GM19023 (cell line): ENCODE measurements at regions not wholly inside any gene's neighbourhood (a gene's known extent, or its start where the extent isn't known, plus 50 kb on each side); places are given as distances from the start of the nearest gene placed in this dataset.
"Not testable (repeated sequence)": the region's sequence is repeated elsewhere in the genome, so short reads cannot be mapped to it uniquely, and the experiment has no call there.

ENCODE experiments used
- ATAC-seq: cut with Tn5 transposase; IDR thresholded peaks from one replicate; pipeline ENCODE4 v1.9.1; 2021; ENCODE audit warnings: mild to moderate bottlenecking, moderate library complexity; ENCODE audit not compliant: unreplicated experiment

DNA sequence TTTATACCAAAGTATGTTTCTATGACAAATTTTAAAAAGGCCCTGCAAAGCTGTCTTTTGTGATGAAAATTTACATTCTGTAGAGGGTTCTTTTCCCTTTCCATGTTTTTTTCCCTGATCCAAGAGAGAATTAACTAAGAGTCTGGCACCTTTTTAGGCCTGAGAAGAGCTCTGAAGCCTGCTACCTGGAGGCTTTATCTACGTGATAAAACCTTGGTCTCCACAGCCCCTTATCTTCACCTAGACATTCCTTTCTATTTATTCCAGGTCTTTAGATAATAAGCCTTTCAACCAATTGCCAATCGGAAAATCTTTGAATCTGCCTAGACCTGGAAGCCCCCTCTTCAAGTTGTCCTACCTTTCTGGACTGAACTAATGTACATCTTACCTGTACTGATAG, 774.1 kb upstream of the LRRTM1 start:
- no peak for ATAC-seq

DNA sequence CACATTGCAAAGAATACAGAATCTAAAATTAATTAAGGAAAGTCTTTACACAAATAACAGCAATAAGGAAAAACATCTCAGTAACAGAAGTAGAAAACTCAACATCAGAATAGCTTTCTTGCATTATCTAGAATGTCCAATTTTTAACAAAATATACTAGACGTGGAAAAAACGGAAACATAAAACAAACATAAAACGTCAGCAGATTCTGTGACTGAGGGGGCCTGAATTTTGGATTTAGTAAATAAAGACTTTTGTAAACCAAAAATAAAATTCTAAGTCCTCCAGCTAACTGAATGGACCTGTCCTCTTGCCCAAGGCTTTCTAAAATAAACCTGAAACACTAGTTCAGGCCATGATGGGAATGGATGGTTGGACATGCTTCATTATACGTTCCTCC, 773.5 kb upstream of the LRRTM1 start:
- no peak for ATAC-seq

DNA sequence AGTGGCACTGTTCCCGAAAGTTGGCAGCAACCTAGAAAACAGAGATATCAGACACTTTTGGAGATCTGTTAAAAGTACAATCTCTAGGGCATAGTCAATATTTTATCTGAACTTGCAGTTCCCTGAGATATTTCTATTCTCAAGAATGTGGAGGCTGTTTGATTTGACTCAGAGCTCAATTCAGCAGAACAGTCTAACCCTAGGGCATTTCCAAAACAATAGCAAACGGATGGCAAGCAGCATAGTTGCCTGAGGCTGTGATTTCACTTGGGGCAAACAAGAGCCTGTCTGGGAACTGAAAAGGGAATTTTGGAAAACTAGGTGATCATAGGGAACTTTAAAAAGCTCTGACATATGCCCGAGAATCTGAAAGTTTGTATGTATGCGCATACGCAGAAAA, 772.8 kb upstream of the LRRTM1 start:
- no peak for ATAC-seq

DNA sequence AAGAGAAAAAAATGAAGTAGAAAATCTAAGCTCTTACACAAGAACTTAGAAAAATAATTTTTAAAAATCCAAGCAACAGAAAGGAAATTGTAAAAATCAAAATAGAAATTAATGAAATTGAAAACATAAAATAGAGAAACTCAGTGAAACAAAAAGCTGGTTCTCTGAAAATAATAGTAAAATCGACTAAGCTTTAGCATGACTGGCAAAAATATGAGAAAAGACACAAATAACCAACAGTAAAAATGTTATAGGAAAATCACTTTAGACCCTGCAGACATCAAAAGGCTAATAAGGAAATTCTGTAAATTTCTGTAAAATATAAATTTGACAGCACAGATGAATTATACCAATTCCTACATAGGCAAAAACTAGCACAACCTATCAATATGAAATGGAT, 768.9 kb upstream of the LRRTM1 start:
- ATAC-seq, result no peak

DNA sequence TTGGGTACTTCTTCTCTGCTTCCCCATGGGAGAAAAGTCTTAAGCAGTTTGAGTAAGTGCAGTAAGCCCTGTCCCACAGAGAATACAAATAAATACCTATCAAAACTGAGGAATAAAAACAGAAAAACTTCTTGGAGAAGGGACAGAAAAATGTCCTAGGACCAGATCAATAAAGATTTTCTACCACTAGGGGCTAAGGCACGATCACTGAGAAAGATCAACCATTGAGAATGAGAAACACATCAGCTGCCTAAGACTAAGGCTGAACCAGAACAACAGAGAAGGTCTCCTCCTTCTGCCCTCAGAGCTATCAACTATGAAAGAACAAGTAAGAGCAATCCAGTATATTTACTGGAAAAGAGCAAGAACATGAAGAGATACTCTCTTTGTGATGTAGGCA, 763.6 kb upstream of the LRRTM1 start:
- no peak for ATAC-seq

DNA sequence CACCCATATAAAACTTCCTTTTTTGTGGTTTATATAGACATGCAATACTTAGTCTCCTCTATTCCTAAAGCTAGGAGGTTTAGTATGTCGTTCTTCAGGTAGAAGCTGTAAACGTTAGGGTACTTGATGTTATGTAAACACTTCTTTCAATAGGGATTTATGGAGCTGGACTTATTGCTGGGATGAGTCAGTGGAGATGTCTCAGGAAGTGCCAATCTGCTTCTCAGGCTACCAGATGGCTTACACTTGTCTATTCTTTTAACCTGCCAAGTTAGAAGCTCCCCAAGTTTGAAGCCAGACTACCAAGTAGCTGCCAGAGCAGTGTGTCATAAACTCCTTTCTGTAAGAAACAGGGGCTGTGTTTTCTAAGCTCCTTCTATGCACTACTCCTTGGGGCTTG, 756.5 kb upstream of the LRRTM1 start:
- ATAC-seq, result no peak

DNA sequence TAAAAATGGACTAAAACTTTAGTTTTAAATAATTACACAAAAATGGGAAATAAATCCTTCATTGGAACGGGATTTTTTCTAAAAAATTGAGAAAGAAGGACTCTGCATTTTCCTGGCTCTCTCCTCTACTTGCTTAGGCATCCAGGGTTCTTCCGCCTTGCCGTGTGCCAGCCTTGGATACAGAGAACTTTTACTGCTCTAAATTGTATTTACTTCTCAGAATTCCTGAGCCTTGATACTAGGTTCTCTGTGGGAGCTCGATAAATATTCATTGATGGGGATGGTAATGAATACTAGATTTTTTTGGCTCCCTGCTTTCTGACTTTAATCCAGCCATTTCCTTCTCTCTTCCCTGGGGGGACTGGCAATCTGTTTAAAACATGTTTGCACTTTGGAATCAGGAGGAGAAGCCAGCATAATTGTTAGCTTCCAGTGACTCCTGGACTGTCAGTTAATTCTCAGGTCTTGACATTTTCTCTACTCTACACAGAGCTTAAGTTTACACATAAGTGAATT, 746.1 kb upstream of the LRRTM1 start:
- no peak for ATAC-seq

DNA sequence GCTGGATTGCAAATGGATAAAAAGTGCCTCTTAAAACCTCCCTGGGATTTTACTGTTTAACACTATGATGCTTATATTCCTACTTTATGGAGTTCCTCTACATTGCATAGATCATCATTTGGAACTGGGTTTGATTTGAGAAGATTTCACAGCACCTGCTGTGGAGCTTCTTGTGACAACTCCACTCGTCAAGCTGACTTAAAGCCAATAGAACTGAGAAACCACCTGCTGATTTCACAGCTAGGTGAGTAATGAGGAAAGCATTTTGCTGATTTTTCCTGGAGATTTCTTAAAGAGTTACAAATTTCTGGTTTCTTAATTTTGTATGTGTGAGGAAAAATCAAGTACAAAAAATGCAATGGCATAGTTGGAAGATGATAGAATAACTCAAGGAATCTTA, 739.1 kb upstream of the LRRTM1 start:
- no peak for ATAC-seq

DNA sequence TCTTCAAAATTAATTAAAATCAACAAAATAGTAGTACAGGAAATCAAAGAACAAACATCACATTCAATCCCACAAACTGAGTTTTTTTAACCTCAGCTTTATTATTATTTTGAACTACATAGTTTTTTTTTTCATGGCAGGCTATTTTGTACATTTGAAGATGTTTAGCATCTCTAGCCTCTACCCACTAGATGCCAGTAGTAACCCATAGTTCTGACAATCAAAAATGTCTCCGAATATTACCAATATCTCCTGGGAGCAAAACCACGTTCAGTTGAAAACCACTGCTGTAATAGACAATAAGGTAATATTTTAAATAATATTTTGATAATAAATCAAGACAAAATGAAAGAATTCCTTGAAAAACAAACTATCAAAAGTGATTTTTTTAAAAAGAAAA, 702.6 kb upstream of the LRRTM1 start:
- no peak for ATAC-seq

DNA sequence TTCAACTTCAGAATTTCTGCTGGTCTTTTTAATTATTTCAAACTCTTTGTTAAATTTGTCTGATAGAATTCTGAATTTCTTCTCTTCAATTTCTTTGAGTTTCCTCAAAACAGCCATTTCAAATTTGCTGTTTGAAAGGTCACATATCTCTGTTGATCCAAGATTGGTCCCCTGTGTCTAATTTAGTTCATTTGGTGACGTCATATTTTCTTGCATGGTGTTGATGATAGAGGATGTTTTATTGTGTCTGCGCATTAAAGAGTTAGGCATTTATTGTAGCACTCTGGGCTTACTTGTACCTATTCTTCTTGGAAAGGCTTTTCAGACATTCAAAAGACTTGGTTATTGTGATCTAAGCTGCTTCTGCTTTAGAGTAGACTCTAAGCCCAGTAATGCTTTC, 698.4 kb upstream of the LRRTM1 start:
- ATAC-seq, result no peak

DNA sequence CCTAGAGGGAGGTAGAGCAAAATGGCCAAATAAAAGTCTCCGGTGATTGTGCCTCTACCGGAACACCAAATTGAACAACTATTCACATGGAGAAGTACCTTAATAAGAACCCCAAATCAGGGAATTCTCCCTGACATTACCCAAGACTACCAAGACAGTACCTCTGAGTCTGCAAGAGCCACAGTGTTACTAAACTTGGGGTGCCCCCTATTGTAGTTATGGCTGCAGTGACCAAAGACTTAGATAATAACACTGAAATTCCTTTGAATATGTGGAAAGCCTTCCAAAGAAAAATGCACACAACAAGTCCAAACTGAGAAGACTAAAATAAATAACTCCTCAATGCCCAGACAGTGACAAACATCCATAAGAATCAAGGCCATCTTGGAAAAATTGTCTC, 682.9 kb upstream of the LRRTM1 start:
- no peak for ATAC-seq

DNA sequence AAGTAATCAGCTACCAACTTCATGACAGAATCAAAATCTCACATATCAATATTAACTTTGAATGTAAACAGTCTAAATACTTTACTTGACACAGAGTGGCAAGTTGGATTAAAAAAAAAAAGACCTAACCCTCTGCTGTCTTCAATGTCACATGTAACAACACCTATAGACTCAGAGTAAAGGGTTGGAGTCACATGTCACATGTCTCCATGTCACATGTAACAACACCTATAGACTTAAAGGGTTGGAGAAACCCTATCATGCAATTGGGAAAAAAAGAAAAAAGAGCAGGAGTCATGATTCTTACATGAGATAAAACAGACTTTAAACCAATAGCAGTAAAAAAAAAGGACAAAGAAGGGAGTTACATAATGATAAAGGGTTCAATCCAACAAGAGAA, 665.3 kb upstream of the LRRTM1 start:
- no peak for ATAC-seq

DNA sequence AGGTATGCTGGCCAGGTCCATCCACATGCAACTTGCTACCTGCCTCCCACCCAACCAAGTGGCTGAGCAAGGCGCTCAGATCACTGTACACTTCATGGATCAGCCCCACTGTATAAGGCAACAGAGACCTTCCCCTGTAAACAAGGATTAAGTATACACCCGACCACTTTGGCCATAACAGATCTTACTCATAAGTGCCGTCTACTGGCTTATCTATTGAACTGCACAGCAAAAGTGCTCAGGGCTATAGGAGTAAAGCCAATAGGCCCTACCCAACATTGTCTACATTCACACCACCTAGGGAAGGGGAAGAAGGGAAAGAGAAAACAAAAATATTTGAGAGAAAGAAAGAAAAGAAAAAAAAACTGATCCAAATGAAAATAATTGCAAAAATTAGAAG, 663.9 kb upstream of the LRRTM1 start:
- no peak for ATAC-seq

DNA sequence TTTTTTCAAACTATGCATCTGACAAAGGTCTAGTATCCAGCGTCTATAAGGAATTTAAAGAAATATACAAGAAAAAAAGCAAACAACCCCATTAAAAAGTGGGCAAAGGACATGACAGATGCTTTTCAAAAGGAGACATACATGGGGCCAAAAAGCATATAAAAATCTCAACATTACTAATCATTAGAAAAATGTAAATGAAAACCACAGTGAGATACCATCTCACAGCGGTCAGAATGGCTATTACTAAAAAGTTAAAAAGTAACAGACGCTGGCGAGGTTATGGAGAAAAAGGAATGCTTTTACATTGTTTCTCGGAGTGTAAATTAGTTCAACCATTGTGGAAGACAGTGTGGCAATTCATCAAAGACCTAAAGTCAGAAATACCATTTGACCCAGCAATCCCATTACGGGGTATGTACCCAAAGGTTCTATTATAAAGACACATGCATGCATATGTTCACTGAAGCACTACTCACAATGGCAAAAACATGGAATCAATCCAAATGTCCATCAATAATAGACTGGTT, 643.1 kb upstream of the LRRTM1 start:
- no peak for ATAC-seq

DNA sequence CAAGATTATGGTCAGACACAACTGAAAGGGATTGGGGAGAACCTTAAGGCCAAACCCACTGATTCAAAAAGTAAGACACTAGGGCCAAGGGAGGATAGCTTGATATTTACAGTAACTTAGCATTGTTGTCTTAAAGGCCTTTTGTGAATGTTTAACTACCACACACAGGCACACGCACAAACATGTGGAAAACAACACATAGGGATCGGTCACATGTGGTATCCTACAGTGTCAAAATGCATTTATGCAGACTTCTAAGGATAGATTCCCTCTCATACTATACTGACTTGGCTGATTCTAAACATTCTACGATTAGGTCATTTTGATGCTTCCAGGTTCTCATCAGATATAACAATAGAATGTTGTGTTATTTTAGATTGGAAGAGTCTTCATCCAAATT, 638.9 kb upstream of the LRRTM1 start:
- ATAC-seq, result no peak

DNA sequence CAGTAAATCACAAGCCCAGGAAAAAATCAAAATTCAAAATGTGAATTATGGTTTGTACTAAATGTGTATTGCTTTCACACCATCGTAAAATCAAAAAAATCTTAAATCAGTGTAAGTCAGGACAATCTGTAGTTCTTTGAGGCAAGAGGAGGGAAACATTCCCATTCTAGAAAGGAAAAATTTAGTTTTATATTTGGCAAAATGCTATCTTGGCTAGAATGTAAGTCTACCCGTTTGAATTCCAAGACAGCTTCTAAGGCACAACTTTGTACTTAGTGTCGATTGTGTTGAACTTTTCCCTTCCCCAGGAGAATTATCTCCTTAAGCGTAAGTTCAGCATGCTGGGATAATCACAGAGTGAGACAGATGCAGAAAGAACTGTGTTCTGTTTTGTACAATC, 638.2 kb upstream of the LRRTM1 start:
- ATAC-seq, result no peak

DNA sequence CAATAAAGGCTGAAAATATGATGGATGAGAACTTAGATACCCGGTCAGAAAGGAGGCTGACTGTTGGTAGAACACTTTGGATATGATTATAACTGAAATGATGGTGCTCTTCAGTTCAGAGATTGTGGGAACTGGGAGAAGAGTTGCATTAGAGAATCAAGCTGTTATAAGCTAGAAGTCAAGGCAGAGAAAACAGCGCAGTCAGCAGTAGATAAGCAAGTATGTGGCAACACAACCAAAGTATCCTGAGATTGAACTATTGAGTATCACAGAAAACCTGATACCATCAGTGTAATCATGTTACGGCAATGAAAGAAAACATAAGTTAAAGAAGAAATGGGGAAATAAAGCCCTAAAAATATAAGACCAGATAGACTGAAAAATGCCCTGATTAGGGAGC, 633.9 kb upstream of the LRRTM1 start:
- ATAC-seq, result no peak

DNA sequence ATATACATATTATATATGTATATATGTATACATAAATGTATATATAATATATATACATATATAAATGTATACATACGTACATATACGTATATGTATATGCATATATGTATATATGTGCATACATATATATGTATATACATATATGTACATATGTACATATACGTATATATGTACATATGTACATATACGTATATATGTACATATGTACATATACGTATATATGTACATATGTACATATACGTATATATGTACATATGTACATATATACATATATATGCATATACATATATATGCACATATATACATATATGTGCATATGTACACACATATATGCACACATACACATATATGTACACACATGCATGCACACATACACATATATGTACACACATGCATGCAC, 627.3 kb upstream of the LRRTM1 start:
- ATAC-seq, result not testable (repeated sequence)

DNA sequence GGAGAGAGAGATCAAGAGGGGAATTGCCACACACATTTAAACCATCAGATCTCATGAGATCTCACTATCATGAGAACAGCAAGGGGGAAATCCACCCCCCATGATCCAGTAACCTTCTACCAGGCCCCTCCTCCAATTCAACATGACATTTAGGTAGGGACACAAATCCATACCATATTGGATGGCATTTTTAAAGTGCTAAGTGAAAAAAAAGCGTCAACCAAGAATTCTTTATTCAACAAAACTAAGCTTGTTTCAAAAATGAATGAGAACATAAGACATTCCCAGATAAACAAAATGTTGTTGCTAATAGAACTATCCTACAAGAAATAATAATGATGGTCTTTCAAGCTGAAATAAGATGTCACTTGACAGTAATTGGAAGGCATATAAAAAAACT, 626.2 kb upstream of the LRRTM1 start:
- no peak for ATAC-seq

DNA sequence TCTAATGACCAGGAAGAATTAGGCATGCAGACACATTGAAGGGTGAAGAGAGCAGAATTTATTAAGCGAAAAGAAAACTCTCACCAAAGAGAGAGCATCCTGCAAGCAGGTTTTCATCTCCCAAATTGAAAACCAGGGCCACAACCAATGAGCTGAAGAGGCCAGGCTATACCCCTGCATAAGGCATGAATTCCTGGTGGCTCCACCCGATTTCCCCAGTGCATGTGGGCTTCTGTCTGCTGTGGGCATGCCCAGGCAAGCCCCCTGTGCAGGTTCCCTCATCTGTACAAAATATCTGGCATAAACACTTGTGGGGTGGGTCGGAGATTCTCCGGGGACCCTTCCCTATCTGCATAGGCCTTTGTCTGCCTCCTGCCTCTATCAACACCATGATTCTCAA, 621.6 kb upstream of the LRRTM1 start:
- ATAC-seq, result no peak

DNA sequence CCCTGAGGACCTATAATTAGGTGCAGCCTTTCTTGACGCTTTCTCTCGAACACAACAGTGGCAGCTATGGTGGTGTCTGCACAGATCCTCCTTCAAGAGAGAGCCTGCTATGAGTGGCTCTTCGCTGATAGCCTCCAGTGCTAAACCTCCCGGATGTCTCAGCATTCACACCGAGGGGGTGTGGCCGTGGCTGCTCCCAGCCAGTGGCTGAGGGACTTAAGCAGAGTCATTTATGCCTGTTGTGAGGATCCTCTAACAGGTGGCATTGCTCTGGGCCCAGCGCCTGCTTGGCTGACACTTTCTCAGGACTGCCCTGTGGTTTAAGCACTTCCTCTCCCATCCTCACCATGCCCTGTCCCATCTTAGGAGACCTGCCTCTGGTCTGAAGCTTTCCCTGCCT, 592.0 kb upstream of the LRRTM1 start:
- ATAC-seq, result no peak

DNA sequence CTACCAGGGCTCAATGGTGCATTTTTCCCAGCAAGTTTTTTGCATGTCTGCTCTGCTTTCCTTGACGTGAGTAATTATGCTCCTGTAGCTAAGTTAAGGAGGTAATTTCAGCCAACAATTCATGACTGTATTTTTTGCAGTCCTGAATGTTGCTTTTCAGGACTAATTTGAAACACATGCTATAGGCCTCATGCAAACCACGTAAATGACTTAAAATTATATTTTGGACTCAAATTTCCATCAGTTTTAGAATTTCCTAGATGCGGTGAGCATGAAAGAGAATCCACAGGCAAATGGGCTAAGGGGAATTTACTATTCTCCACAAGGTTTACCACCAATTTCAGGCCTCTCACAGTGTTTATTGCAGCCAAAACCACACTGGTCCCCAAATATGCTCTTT, 589.9 kb upstream of the LRRTM1 start:
- ATAC-seq, result no peak

DNA sequence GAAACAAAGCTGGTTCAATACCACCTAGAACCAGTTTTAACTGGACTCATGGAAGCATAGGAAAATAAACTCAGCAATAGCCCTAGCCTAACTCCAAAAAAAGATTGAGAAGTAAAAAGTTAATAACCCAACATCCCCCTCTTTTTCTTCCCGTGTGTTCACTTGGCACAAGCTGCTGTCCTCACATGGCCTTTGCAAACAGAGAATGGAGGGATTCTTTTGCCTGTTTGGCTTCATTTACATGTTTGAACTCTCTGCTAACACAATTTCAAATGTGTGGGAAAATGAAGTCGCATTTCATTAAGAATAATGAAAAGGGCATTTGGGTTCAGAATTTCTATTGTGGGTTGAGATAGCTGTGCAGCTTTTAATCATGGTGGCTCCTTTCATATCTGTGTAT, 589.2 kb upstream of the LRRTM1 start:
- no peak for ATAC-seq

DNA sequence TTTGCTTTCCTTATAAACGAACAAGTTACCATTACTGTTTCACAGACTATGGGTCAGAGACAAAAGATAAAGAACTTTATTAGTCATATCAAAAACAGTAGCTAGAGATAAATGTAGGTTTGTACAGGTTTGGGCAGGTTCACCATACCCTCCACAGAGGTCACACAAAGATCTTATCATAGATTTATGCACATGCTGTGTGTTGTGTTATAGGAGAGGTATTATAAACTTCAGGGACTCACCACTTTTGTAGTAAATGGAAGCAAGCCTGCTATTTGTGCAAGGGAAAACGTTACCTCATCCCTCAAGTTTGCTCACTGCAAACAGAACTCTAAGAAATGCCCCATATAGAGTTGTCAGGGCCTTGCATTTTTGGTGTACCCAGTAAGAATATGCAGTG, 584.5 kb upstream of the LRRTM1 start:
- ATAC-seq, result no peak
